Astrocyte (in vitro differentiated cells and primary cell): ENCODE measurements at regions not wholly inside any gene's neighbourhood (a gene's known extent, or its start where the extent isn't known, plus 50 kb on each side); places are given as distances from the start of the nearest gene placed in this dataset.

Source experiments
- EZH2 ChIP-seq: IDR thresholded peaks from 2 replicates; pipeline ENCODE4 v1.6.1; 2012; ENCODE audit warnings: mild to moderate bottlenecking, low read length, inconsistent platforms; ENCODE audit not compliant: insufficient read depth
- TF ChIP-seq, protein P1 (sequence below): IDR thresholded peaks from 2 replicates; pipeline ENCODE4 v1.5.1; 2011; ENCODE audit warnings: low read depth, mild to moderate bottlenecking, inconsistent platforms, low read length, moderate library complexity; ENCODE audit not compliant: insufficient read depth

DNA sequence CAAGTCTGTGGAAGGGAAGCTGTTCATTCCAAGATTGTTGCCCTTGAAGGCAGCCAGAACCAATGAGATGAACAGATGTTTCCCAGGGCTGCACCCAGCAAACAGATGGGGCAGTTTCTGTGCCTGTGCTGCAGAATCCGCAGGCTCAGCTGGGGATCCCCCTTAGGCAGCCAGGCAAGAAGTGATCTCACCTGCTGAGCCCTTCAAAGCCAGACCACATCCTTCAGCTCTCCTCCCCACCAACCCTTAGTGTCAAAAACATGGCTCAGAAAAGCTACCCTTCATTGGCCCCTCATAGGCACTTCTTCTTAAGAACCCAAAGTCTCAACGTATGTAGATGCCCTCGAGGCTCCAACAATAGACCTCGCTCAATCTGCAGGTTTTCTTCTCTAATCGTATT lies 626.7 kb downstream of the CCDC171 start:
- no peak for TF ChIP-seq EZH2
- TF ChIP-seq, protein P1, sequence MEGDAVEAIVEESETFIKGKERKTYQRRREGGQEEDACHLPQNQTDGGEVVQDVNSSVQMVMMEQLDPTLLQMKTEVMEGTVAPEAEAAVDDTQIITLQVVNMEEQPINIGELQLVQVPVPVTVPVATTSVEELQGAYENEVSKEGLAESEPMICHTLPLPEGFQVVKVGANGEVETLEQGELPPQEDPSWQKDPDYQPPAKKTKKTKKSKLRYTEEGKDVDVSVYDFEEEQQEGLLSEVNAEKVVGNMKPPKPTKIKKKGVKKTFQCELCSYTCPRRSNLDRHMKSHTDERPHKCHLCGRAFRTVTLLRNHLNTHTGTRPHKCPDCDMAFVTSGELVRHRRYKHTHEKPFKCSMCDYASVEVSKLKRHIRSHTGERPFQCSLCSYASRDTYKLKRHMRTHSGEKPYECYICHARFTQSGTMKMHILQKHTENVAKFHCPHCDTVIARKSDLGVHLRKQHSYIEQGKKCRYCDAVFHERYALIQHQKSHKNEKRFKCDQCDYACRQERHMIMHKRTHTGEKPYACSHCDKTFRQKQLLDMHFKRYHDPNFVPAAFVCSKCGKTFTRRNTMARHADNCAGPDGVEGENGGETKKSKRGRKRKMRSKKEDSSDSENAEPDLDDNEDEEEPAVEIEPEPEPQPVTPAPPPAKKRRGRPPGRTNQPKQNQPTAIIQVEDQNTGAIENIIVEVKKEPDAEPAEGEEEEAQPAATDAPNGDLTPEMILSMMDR, result no peak
